ENCODE measurements at regions not wholly inside any gene's neighbourhood (a gene's known extent, or its start where the extent isn't known, plus 50 kb on each side); places are given as distances from the start of the nearest gene placed in this dataset.

DNA sequence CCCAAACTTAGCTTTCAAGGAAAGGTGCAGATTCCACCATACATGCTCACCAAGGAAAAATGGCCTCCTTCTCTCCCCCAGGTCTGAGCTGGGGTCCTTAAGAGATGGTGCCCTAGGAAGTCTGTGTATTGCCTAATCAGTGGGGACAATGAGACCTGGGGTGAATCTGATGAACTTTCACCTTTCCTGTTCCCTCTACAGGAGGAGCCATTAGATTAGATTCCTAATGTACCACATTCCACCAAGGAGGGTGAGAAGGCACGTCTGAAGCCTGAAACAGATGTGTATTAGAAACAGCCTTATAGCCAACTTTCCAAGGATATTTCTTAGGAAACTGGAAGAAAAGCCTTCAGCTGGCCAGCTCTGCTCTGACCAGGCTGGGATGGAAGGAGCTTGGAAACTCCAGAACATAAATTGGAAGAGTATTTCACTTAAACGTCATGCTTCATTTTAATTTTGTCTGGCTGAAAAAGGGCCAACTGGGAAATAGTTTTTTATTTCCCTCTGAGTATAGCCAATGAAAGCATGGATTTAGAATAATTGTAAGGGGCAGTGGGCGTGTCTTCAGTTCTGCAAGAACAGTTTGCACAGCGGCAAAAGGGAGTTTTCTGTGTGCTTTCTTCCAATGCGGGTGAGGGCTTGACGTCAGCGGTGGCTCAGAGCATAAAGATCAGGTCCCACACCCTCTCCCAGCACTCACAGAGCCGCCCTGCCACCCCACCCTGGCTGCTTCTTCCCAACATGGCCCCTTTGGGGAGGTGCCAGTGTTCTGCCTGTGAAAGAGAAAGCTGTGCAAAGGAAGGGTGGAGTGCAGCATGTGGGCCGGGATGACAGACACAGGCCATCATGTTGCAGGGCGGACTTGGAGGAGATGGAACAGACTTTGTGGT, 210.9 kb downstream of the ESM1 start:
- ChIA-PET POLR2A (no interaction called here), CTCF (no interaction called here)
- H3K4me3 ChIP-seq (ENCODE audit: low read depth, low read length): no peak overlapping the region
- H3K9me3 ChIP-seq: no peaks in the 10 kb centered on the region
- Mint-ChIP-seq H3K27me3 (ENCODE audit: insufficient read depth, unreplicated experiment) (peaks cover 9% of the 10 kb centered on the region), H3K4me3 (ENCODE audit: unreplicated experiment) (no peak overlapping the region), H3K4me1 (ENCODE audit: low read depth, unreplicated experiment) (no peaks in the 10 kb centered on the region), H3K36me3 (ENCODE audit: insufficient read depth, unreplicated experiment) (no peaks in the 10 kb centered on the region), H3K9me3 (ENCODE audit: unreplicated experiment) (no peaks in the 10 kb centered on the region), H3K27ac (ENCODE audit: unreplicated experiment) (no peak overlapping the region)
- TF ChIP-seq CTCF (IDR thresholded peaks at IDR 0.05; ENCODE audit: insufficient read depth in 1 of 2, low read depth in 1 of 2, low read length in 1 of 2, severe bottlenecking in 1 of 2, unreplicated experiment in 1 of 2): no peak
- intact Hi-C loops (cut with micrococcal nuclease; ENCODE audit: unreplicated experiment): no loop called here
- no TSS peak for BruUV-seq (replicated peaks)
- no peak for DNase-seq
- H3K4me1 ChIP-seq: no peaks in the 10 kb centered on the region
- H3K36me3 ChIP-seq (ENCODE audit: control insufficient read depth, insufficient read depth, low read length): no peaks in the 10 kb centered on the region
- no peaks in the 10 kb centered on the region for H3K27me3 ChIP-seq (replicated peaks; ENCODE audit: control insufficient read depth, insufficient read depth, low read length)

GRCh38 chr5:54772684-54773083, 212.7 kb downstream of the ESM1 start:
- POLR2A ChIA-PET: no interaction called here
- H3K9me3 ChIP-seq: no peaks in the 10 kb centered on the region

GRCh38 chr5:54772231-54772630, 213.2 kb downstream of the ESM1 start:
- intact Hi-C loops (cut with micrococcal nuclease; ENCODE audit: unreplicated experiment): no loop called here
- CTCF ChIA-PET: interaction anchor here (0.5 kb wide), 1 partner anchor 123 kb away, joined by 3 read pairs; no protein-coding TSS in a partner anchor
- no peak for TF ChIP-seq CTCF (IDR thresholded peaks at IDR 0.05; ENCODE audit: insufficient read depth in 1 of 2, low read depth in 1 of 2, low read length in 1 of 2, severe bottlenecking in 1 of 2, unreplicated experiment in 1 of 2)
- H3K9me3 Mint-ChIP-seq (ENCODE audit: unreplicated experiment): no peaks in the 10 kb centered on the region
- Histone ChIP-seq H3K4me1 (no peaks in the 10 kb centered on the region), H3K36me3 (ENCODE audit: control insufficient read depth, insufficient read depth, low read length) (no peaks in the 10 kb centered on the region), H3K9me3 (no peaks in the 10 kb centered on the region), H3K27me3 (replicated peaks; ENCODE audit: control insufficient read depth, insufficient read depth, low read length) (no peaks in the 10 kb centered on the region), H3K4me3 (ENCODE audit: low read depth, low read length) (no peak overlapping the region)
- H3K4me3 Mint-ChIP-seq (ENCODE audit: unreplicated experiment): no peak overlapping the region
- no peaks in the 10 kb centered on the region for H3K36me3 Mint-ChIP-seq (ENCODE audit: insufficient read depth, unreplicated experiment)
- POLR2A ChIA-PET: no interaction called here
- DNase-seq: no peak
- BruUV-seq (replicated peaks): no TSS peak
- H3K27ac Mint-ChIP-seq (ENCODE audit: unreplicated experiment): no peak overlapping the region
- peaks cover 6% of the 10 kb centered on the region for H3K27me3 Mint-ChIP-seq (ENCODE audit: insufficient read depth, unreplicated experiment)
- no peaks in the 10 kb centered on the region for H3K4me1 Mint-ChIP-seq (ENCODE audit: low read depth, unreplicated experiment)

More at GRCh38 chr5:54772684-54773083, 212.7 kb downstream of the ESM1 start:
- intact Hi-C loops (cut with micrococcal nuclease; ENCODE audit: unreplicated experiment): no loop called here
- Mint-ChIP-seq H3K36me3 (ENCODE audit: insufficient read depth, unreplicated experiment) (no peaks in the 10 kb centered on the region), H3K27ac (ENCODE audit: unreplicated experiment) (no peak overlapping the region), H3K27me3 (ENCODE audit: insufficient read depth, unreplicated experiment) (peaks cover 9% of the 10 kb centered on the region), H3K4me1 (ENCODE audit: low read depth, unreplicated experiment) (no peaks in the 10 kb centered on the region), H3K9me3 (ENCODE audit: unreplicated experiment) (no peaks in the 10 kb centered on the region), H3K4me3 (ENCODE audit: unreplicated experiment) (no peak overlapping the region)
- no peak for DNase-seq
- CTCF ChIA-PET: interaction anchor here (0.5 to 0.6 kb wide), 2 partner anchors 54 to 122 kb away, joined by 3 read pairs; no protein-coding TSS in a partner anchor
- H3K36me3 ChIP-seq (ENCODE audit: control insufficient read depth, insufficient read depth, low read length): no peaks in the 10 kb centered on the region
- no peaks in the 10 kb centered on the region for H3K27me3 ChIP-seq (replicated peaks; ENCODE audit: control insufficient read depth, insufficient read depth, low read length)
- H3K4me1 ChIP-seq: no peaks in the 10 kb centered on the region
- no peak for TF ChIP-seq CTCF (IDR thresholded peaks at IDR 0.05; ENCODE audit: insufficient read depth in 1 of 2, low read depth in 1 of 2, low read length in 1 of 2, severe bottlenecking in 1 of 2, unreplicated experiment in 1 of 2)
- no peak overlapping the region for H3K4me3 ChIP-seq (ENCODE audit: low read depth, low read length)
- no TSS peak for BruUV-seq (replicated peaks)
